HCT116 (cell line): ENCODE measurements at regions not wholly inside any gene's neighbourhood (a gene's known extent, or its start where the extent isn't known, plus 50 kb on each side); places are given as distances from the start of the nearest gene placed in this dataset.

Experiments used
- ATAC-seq: fragments of 200-7000 bp; cut with Tn5 transposase; 2 replicates; pipeline ENCODE4 v1.9.1; 2020; ENCODE audit warnings: mild to moderate bottlenecking, moderate library complexity
- BruUV-seq: library from RNA; stranded (reverse); fragments of 400-500 nt; replicated peaks from 2 replicates; lab custom pipeline; 2021; lab: Mats Ljungman, UMichigan
- CTCF ChIA-PET: fragments of 300-600 bp; sonication (Branson Sonifier 250); formaldehyde crosslinking; loops from one replicate; lab custom pipeline; 2021; ENCODE audit warnings: antibody characterized with exemption; lab: Charles Lee
- POLR2A ChIA-PET: fragments of 300-600, 350-600 bp; sonication (Branson Sonifier 250); formaldehyde crosslinking; loops from one replicate; lab custom pipeline; 2021; ENCODE audit warnings: antibody characterized with exemption; lab: Charles Lee
- RAD21 ChIA-PET, 2 experiments: fragments of 300-600 bp; sonication (Branson Sonifier 250); formaldehyde crosslinking; loops; one replicate each; lab custom pipeline; 2023; ENCODE audit warnings: low total read pairs in 2 of 2; ENCODE audit not compliant: uncharacterized antibody in 2 of 2, unreplicated experiment in 2 of 2, low non-redundant PET in 1 of 2; lab: Charles Lee
- DNase-seq: peaks from one replicate; pipeline ENCODE4 v3.0.0-alpha.2; 2010; ENCODE audit warnings: low read depth, low spot score
- H2AFZ ChIP-seq: fragments of 200-600 bp; shearing (Covaris generic), sonication (generic); 2 replicates; pipeline ENCODE4 v1.6.1; 2017; ENCODE audit warnings: low read depth, mixed run types, mixed read lengths, antibody characterized with exemption, low read length; ENCODE audit not compliant: poor library complexity, severe bottlenecking
- H3K27ac ChIP-seq: 2 replicates; pipeline ENCODE4 v1.5.1; 2012; ENCODE audit warnings: low read depth, low read length
- H3K27me3 ChIP-seq: fragments of 200-600 bp; sonication (generic); 2 replicates; pipeline ENCODE4 v1.6.1; 2016; ENCODE audit warnings: mixed run types, low read length, mixed read lengths; ENCODE audit not compliant: insufficient read depth
- H3K36me3 ChIP-seq, 2 experiments: fragments of 200-500 bp in 1 of 2; fragments of 200-600 bp in 1 of 2; sonication (Bioruptor generic) in 1 of 2; sonication (generic) in 1 of 2; 2 replicates each; pipeline versions ENCODE4 v1.5.1 to v1.6.1; 2014 to 2016; ENCODE audit warnings: low read length in 2 of 2, inconsistent platforms in 1 of 2, mixed read lengths in 1 of 2, mixed run types in 1 of 2; ENCODE audit not compliant: insufficient read depth in 2 of 2, control insufficient read depth in 1 of 2
- H3K4me1 ChIP-seq, 2 experiments: fragments of 200-600 bp in 1 of 2; sonication (generic) in 1 of 2; 2 replicates each; pipeline versions ENCODE4 v1.5.1 to v1.6.1; 2012 to 2017; ENCODE audit warnings: low read length in 2 of 2, inconsistent platforms in 1 of 2, mild to moderate bottlenecking in 1 of 2, mixed read lengths in 1 of 2, mixed run types in 1 of 2, moderate library complexity in 1 of 2; ENCODE audit not compliant: insufficient read depth in 2 of 2, control insufficient read depth in 1 of 2
- H3K4me2 ChIP-seq: fragments of 200-600 bp; sonication (generic); 2 replicates; pipeline ENCODE4 v1.6.1; 2017; ENCODE audit warnings: mixed run types, low read length, mixed read lengths
- H3K4me3 ChIP-seq, 2 experiments: fragments of 200-600 bp in 1 of 2; sonication (generic) in 1 of 2; replicated peaks in 1 of 2; 2 replicates each; pipeline ENCODE4 v1.5.1; 2011 to 2016; ENCODE audit warnings: low read length in 2 of 2, control low read depth in 1 of 2, low read depth in 1 of 2, mild to moderate bottlenecking in 1 of 2, mixed read lengths in 1 of 2, mixed run types in 1 of 2
- H3K79me2 ChIP-seq: fragments of 200-600 bp; sonication (generic); 2 replicates; pipeline ENCODE4 v1.6.1; 2017; ENCODE audit warnings: mild to moderate bottlenecking, mixed run types, low read length, moderate library complexity, mixed read lengths; ENCODE audit not compliant: insufficient read depth
- H3K9ac ChIP-seq: fragments of 200-600 bp; sonication (generic); 2 replicates; pipeline ENCODE4 v1.6.1; 2016; ENCODE audit warnings: low read length, mixed read lengths
- H3K9me2 ChIP-seq: fragments of 200-600 bp; sonication (generic), shearing (Covaris generic); 2 replicates; pipeline ENCODE4 v1.6.1; 2017; ENCODE audit warnings: mixed run types, mild to moderate bottlenecking, moderate library complexity; ENCODE audit not compliant: insufficient read depth
- H3K9me3 ChIP-seq, 2 experiments: fragments of 200-500 bp in 1 of 2; fragments of 200-600 bp in 1 of 2; sonication (Bioruptor generic) in 1 of 2; sonication (generic) in 1 of 2; 2 replicates each; pipeline ENCODE4 v1.6.1; 2014 to 2017; ENCODE audit warnings: low read length in 2 of 2, mixed read lengths in 2 of 2, inconsistent platforms in 1 of 2, low read depth in 1 of 2, mild to moderate bottlenecking in 1 of 2, mixed run types in 1 of 2, moderate library complexity in 1 of 2; ENCODE audit not compliant: control insufficient read depth in 1 of 2, insufficient read depth in 1 of 2
- H4K20me1 ChIP-seq: fragments of 200-600 bp; sonication (generic), shearing (Covaris generic); 2 replicates; pipeline ENCODE4 v1.6.1; 2017; ENCODE audit warnings: mixed run types, mild to moderate bottlenecking, moderate library complexity; ENCODE audit not compliant: insufficient read depth
- ATF3 ChIP-seq: IDR thresholded peaks from 2 replicates; pipeline ENCODE4 v1.6.1; 2012
- EGR1 ChIP-seq: IDR thresholded peaks from 2 replicates; pipeline ENCODE4 v1.6.1; 2012; ENCODE audit warnings: low read depth
- EZH2phosphoT487 ChIP-seq: fragments of 200-600 bp; IDR thresholded peaks from 2 replicates; pipeline ENCODE4 v1.6.1; 2018; ENCODE audit warnings: antibody characterized with exemption, borderline replicate concordance
- JUND ChIP-seq: IDR thresholded peaks from 2 replicates; pipeline ENCODE4 v1.6.1; 2012
- RAD21 ChIP-seq: IDR thresholded peaks from 2 replicates; pipeline ENCODE4 v1.6.1; 2012; ENCODE audit warnings: low read depth, mild to moderate bottlenecking
- REST ChIP-seq: IDR thresholded peaks from 2 replicates; pipeline ENCODE4 v1.6.1; 2012; ENCODE audit warnings: low read depth
- SIN3A ChIP-seq: IDR thresholded peaks from 2 replicates; pipeline ENCODE4 v1.6.1; 2012; ENCODE audit warnings: low read depth
- SP1 ChIP-seq: IDR thresholded peaks from 2 replicates; pipeline ENCODE4 v1.6.1; 2012; ENCODE audit warnings: low read depth
- SRF ChIP-seq: IDR thresholded peaks from 2 replicates; pipeline ENCODE4 v1.6.1; 2012; ENCODE audit warnings: low read depth
- ZBTB33 ChIP-seq: IDR thresholded peaks from 2 replicates; pipeline ENCODE4 v1.6.1; 2011; ENCODE audit warnings: mild to moderate bottlenecking, low read length, moderate library complexity; ENCODE audit not compliant: insufficient replicate concordance; ENCODE audit errors: extremely low read depth
- ZFX ChIP-seq: fragments of 450-650 bp; IDR thresholded peaks from 2 replicates; pipeline ENCODE4 v1.6.1; 2017
- intact Hi-C: fragments of 100-400 bp; cut with micrococcal nuclease; formaldehyde crosslinking; loops from 2 replicates; pipeline ENCODE4 v1.10.0; 2022

GRCh38 chr17:70437656-70438055, 268.3 kb downstream of the KCNJ2 start:
- no peak for DNase-seq
- no peak for ATAC-seq
- Histone ChIP-seq H3K79me2 (no peaks in the 10 kb centered on the region), H3K27ac (no peak overlapping the region), H3K9me3 (peaks cover 0 to 8% of the 10 kb centered on the region in 2 experiments; a peak in 2 of 4 replicates), H4K20me1 (no peaks in the 10 kb centered on the region), H2AFZ (no peak overlapping the region), H3K9ac (no peak overlapping the region), H3K9me2 (no peaks in the 10 kb centered on the region), H3K27me3 (no peaks in the 10 kb centered on the region), H3K4me3 (no peak overlapping the region), H3K4me1 (no peaks in the 10 kb centered on the region), H3K36me3 (no peaks in the 10 kb centered on the region), H3K4me2 (no peak overlapping the region)
- ChIA-PET CTCF (no interaction called here), POLR2A (no interaction called here), RAD21 (no interaction called here)
- TF ChIP-seq SRF (no peak), ZBTB33 (no peak), EZH2phosphoT487 (no peak), RAD21 (no peak), JUND (no peak), SP1 (no peak), ZFX (no peak), ATF3 (no peak), REST (no peak), SIN3A (no peak), EGR1 (no peak)
- intact Hi-C loops: no loop called here
- no TSS peak for BruUV-seq
